ENCODE measurements at regions not wholly inside any gene's neighbourhood (a gene's known extent, or its start where the extent isn't known, plus 50 kb on each side); places are given as distances from the start of the nearest gene placed in this dataset.

- TF ChIP-seq EZH2phosphoT487 (conservative IDR thresholded peaks at IDR 0.05; ENCODE audit: low read length) (no peak), CTCF (IDR thresholded peaks at IDR 0.05; ENCODE audit: insufficient read depth, low read length, poor library complexity, severe bottlenecking) (no peak)
Observed at GRCh38 chr6:50935442-50935841, 116.8 kb downstream of the TFAP2B start.
